PC-3 (cell line): ENCODE measurements at regions not wholly inside any gene's neighbourhood (a gene's known extent, or its start where the extent isn't known, plus 50 kb on each side); places are given as distances from the start of the nearest gene placed in this dataset.
"Not testable (repeated sequence)": the region's sequence is repeated elsewhere in the genome, so short reads cannot be mapped to it uniquely, and the experiment has no call there.

Experiments used
- EZH2 ChIP-seq: fragments of 300-600 bp; sonication (generic); IDR thresholded peaks from one replicate; pipeline ENCODE4 v1.6.1; 2017; ENCODE audit warnings: antibody characterized with exemption, mild to moderate bottlenecking, low read length; ENCODE audit not compliant: unreplicated experiment
- EZH2phosphoT487 ChIP-seq: fragments of 300-600 bp; sonication (generic); IDR thresholded peaks from 2 replicates; pipeline ENCODE4 v1.6.1; 2018; ENCODE audit warnings: mild to moderate bottlenecking, antibody characterized with exemption, low read length, borderline replicate concordance
- TF ChIP-seq, protein P1 (sequence below): fragments of 300-600 bp; sonication (generic); conservative IDR thresholded peaks from 2 replicates; pipeline ENCODE4 v1.5.1; 2017; ENCODE audit warnings: antibody characterized with exemption, low read depth, mild to moderate bottlenecking, low read length

DNA sequence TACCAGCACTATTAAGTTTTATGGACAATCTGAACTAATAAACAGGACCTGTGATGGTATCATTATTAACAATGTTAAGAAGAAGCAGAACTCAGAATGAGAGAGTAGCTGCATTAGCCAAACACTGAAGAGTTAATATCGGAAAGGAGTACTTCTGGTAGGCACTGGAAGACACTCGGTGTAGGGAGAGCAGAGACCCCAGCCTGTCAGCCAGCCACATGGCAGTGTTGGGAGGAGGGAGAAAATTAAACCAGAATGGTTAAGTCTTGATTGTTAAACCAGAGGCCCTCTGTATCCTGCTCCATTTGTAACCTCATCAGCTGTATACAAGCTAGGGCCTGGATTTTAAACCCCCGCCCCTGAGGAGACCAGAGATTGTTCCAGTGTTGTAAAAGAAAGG lies 263.3 kb downstream of the SRGAP2C start:
- TF ChIP-seq, protein P1, sequence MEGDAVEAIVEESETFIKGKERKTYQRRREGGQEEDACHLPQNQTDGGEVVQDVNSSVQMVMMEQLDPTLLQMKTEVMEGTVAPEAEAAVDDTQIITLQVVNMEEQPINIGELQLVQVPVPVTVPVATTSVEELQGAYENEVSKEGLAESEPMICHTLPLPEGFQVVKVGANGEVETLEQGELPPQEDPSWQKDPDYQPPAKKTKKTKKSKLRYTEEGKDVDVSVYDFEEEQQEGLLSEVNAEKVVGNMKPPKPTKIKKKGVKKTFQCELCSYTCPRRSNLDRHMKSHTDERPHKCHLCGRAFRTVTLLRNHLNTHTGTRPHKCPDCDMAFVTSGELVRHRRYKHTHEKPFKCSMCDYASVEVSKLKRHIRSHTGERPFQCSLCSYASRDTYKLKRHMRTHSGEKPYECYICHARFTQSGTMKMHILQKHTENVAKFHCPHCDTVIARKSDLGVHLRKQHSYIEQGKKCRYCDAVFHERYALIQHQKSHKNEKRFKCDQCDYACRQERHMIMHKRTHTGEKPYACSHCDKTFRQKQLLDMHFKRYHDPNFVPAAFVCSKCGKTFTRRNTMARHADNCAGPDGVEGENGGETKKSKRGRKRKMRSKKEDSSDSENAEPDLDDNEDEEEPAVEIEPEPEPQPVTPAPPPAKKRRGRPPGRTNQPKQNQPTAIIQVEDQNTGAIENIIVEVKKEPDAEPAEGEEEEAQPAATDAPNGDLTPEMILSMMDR = not testable (repeated sequence)
- not testable (repeated sequence) for TF ChIP-seq EZH2, EZH2phosphoT487
